HepG2 (cell line): ENCODE measurements at regions not wholly inside any gene's neighbourhood (a gene's known extent, or its start where the extent isn't known, plus 50 kb on each side); places are given as distances from the start of the nearest gene placed in this dataset.

Experiments used
- ARHGAP35 ChIP-seq: sonication (generic); formaldehyde crosslinking; IDR thresholded peaks from 2 replicates; pipeline ENCODE4 v1.9.0; 2022; ENCODE audit warnings: mild to moderate bottlenecking, inconsistent platforms, moderate library complexity, missing genetic modification reagents, borderline replicate concordance
- CTCF ChIP-seq: sonication (generic); formaldehyde crosslinking; IDR thresholded peaks from 2 replicates; pipeline ENCODE4 v1.5.0; 2020; ENCODE audit warnings: mild to moderate bottlenecking, missing genetic modification reagents, moderate library complexity
- KDM1A ChIP-seq: IDR thresholded peaks from 2 replicates; pipeline ENCODE4 v1.6.1; 2016; ENCODE audit warnings: missing compliant biosample characterization
- KLF6 ChIP-seq: IDR thresholded peaks from 2 replicates; pipeline ENCODE4 v1.8.0; 2016; ENCODE audit warnings: missing biosample characterization, missing genetic modification reagents
- POLR2A ChIP-seq, 2 experiments: IDR thresholded peaks; 2 replicates each; pipeline ENCODE4 v1.6.1; 2011; ENCODE audit warnings: low read depth in 2 of 2, low read length in 2 of 2, mild to moderate bottlenecking in 1 of 2, moderate library complexity in 1 of 2; ENCODE audit not compliant: insufficient read depth in 1 of 2
- REST ChIP-seq, 2 experiments: IDR thresholded peaks; 2 replicates each; pipeline ENCODE4 v1.6.1; 2011 to 2012; ENCODE audit warnings: low read length in 2 of 2, borderline replicate concordance in 1 of 2, low read depth in 1 of 2, mild to moderate bottlenecking in 1 of 2, moderate library complexity in 1 of 2
- SMAD1 ChIP-seq: sonication (generic); formaldehyde crosslinking; IDR thresholded peaks from 2 replicates; pipeline ENCODE4 v1.4.0; 2020; ENCODE audit warnings: missing genetic modification reagents, low read depth, mild to moderate bottlenecking, borderline replicate concordance
- SOX6 ChIP-seq, 2 experiments: fragments of 450-650 bp in 1 of 2; sonication (generic) in 1 of 2; formaldehyde crosslinking in 1 of 2; IDR thresholded peaks; 2 replicates each; pipeline versions ENCODE4 v1.4.0 to v1.6.1; 2017 to 2020; ENCODE audit warnings: antibody characterized with exemption in 1 of 2, mild to moderate bottlenecking in 1 of 2, missing genetic modification reagents in 1 of 2
- ZBTB38 ChIP-seq: sonication (generic); formaldehyde crosslinking; IDR thresholded peaks from 2 replicates; pipeline ENCODE4 v1.5.1; 2020; ENCODE audit warnings: mild to moderate bottlenecking, missing genetic modification reagents
- ZFP82 ChIP-seq: sonication (generic); formaldehyde crosslinking; IDR thresholded peaks from 2 replicates; pipeline ENCODE4 v1.5.1; 2020; ENCODE audit warnings: mild to moderate bottlenecking, missing genetic modification reagents, borderline replicate concordance
- ZNF224 ChIP-seq: sonication (generic); formaldehyde crosslinking; IDR thresholded peaks from 2 replicates; pipeline ENCODE4 v1.5.0; 2020; ENCODE audit warnings: mild to moderate bottlenecking, missing genetic modification reagents
- ZNF510 ChIP-seq: sonication (generic); formaldehyde crosslinking; IDR thresholded peaks from 2 replicates; pipeline ENCODE4 v1.4.0; 2020; ENCODE audit warnings: low read depth, mild to moderate bottlenecking, missing genetic modification reagents
- ZNF772 ChIP-seq: sonication (generic); formaldehyde crosslinking; IDR thresholded peaks from 2 replicates; pipeline ENCODE4 v1.5.0; 2020; ENCODE audit warnings: mild to moderate bottlenecking, missing genetic modification reagents

GRCh38 chr16:87160234-87160636 is 157.0 kb downstream of the C16orf95 start:
- TF ChIP-seq REST (IDR thresholded peaks at IDR 0.05; ENCODE audit: borderline replicate concordance in 1 of 2, low read depth in 1 of 2, low read length in 2 of 2) (no peak), CTCF (CRISPR knock-in tag) (no peak), ZBTB38 (no peak), SOX6 (IDR thresholded peaks at IDR 0.05) (no peak), SOX6 (CRISPR knock-in tag; IDR thresholded peaks at IDR 0.05) (no peak), SMAD1 (CRISPR knock-in tag) (no peak), KLF6 (CRISPR knock-in tag) (no peak), ZFP82 (no peak), POLR2A (IDR thresholded peaks at IDR 0.05; ENCODE audit: insufficient read depth in 1 of 2, low read depth in 2 of 2, low read length in 2 of 2) (no peak), ARHGAP35 (no peak), KDM1A (CRISPR knock-in tag) (no peak), ZNF224 (CRISPR knock-in tag) (no peak), ZNF510 (CRISPR knock-in tag) (no peak), ZNF772 (no peak)
